ENCODE measurements at regions not wholly inside any gene's neighbourhood (a gene's known extent, or its start where the extent isn't known, plus 50 kb on each side); places are given as distances from the start of the nearest gene placed in this dataset.

GRCh38 chr1:223029985-223030769, 112.9 kb downstream of the TLR5 start:
- H3K9ac ChIP-seq = no peak overlapping the region

GRCh38 chr1:223030871-223031400, 112.1 kb downstream of the TLR5 start:
- WGBS, 2 experiments (ENCODE audit: low coverage in 1 of 2, low lambda C conversion rate in 2 of 2, missing lambda C conversion rate in 2 of 2) = 78 to 80% methylated on average over 8 of the region's 8 CpGs
- Histone ChIP-seq H3K9me2 (ENCODE audit: insufficient read depth) (no peaks in the 10 kb centered on the region), H3K27ac (no peak overlapping the region), H3K9ac (no peak overlapping the region), H3K27me3 (replicated peaks; ENCODE audit: insufficient read depth) (no peaks in the 10 kb centered on the region; the same call in 1 of the 2 replicates), H3K4me1 (ENCODE audit: insufficient read depth) (0 out of 2 replicates have a peak, but pooled peaks cover 3% of the 10 kb centered on the region), H3K79me2 (ENCODE audit: insufficient read depth) (no peaks in the 10 kb centered on the region), H3K4me3 (no peak overlapping the region), H3K9me3 (ENCODE audit: low read depth) (no peaks in the 10 kb centered on the region), H2AFZ (no peak overlapping the region), H3K36me3 (ENCODE audit: low read depth) (no peaks in the 10 kb centered on the region), H3K4me2 (ENCODE audit: unreplicated experiment) (no peak overlapping the region), H4K20me1 (ENCODE audit: insufficient read depth) (no peaks in the 10 kb centered on the region), H3F3A (ENCODE audit: insufficient read depth) (peaks cover 16% of the 10 kb centered on the region)
- in situ Hi-C loops (cut with MboI) = no loop called here
- no peak for TF ChIP-seq EZH2phosphoT487 (IDR thresholded peaks at IDR 0.05; ENCODE audit: insufficient read depth, low read depth)
- TF ChIP-seq EZH2 (IDR thresholded peaks at IDR 0.05; ENCODE audit: insufficient read depth, poor library complexity, severe bottlenecking) = no peak
- no peak for DNase-seq

More at GRCh38 chr1:223029985-223030769, 112.9 kb downstream of the TLR5 start:
- no peaks in the 10 kb centered on the region for H3K9me2 ChIP-seq (ENCODE audit: insufficient read depth)
- no peak for DNase-seq
- H3K4me2 ChIP-seq (ENCODE audit: unreplicated experiment) = no peak overlapping the region
- peaks cover 7% of the 10 kb centered on the region; the same call in 1 of the 2 replicates for H3K4me1 ChIP-seq (ENCODE audit: insufficient read depth)
- no peaks in the 10 kb centered on the region for H3K9me3 ChIP-seq (ENCODE audit: low read depth)
- 87% methylated on average over 6 of the region's 6 CpGs for WGBS, 2 experiments (ENCODE audit: low coverage in 1 of 2, low lambda C conversion rate in 2 of 2, missing lambda C conversion rate in 2 of 2)
- H3F3A ChIP-seq (ENCODE audit: insufficient read depth) = peaks cover 16% of the 10 kb centered on the region
- H3K27ac ChIP-seq = no peak overlapping the region
- no peaks in the 10 kb centered on the region for H3K36me3 ChIP-seq (ENCODE audit: low read depth)
- TF ChIP-seq EZH2phosphoT487 (IDR thresholded peaks at IDR 0.05; ENCODE audit: insufficient read depth, low read depth) (no peak), EZH2 (IDR thresholded peaks at IDR 0.05; ENCODE audit: insufficient read depth, poor library complexity, severe bottlenecking) (no peak)
- no peak overlapping the region for H3K4me3 ChIP-seq
- H2AFZ ChIP-seq = no peak overlapping the region
- no peaks in the 10 kb centered on the region; the same call in 1 of the 2 replicates for H3K27me3 ChIP-seq (replicated peaks; ENCODE audit: insufficient read depth)
- H4K20me1 ChIP-seq (ENCODE audit: insufficient read depth) = no peaks in the 10 kb centered on the region
- no peaks in the 10 kb centered on the region for H3K79me2 ChIP-seq (ENCODE audit: insufficient read depth)
- in situ Hi-C loops (cut with MboI) = no loop called here

- Histone ChIP-seq H3K27ac (peak overlapping the region; percentile 18), H3K27me3 (replicated peaks; ENCODE audit: insufficient read depth) (no peaks in the 10 kb centered on the region; the same call in 1 of the 2 replicates), H3F3A (ENCODE audit: insufficient read depth) (peaks cover 16% of the 10 kb centered on the region), H2AFZ (peak overlapping the region; percentile 24; the same call in 1 of the 2 replicates), H3K9ac (no peak overlapping the region), H3K36me3 (ENCODE audit: low read depth) (no peaks in the 10 kb centered on the region), H4K20me1 (ENCODE audit: insufficient read depth) (no peaks in the 10 kb centered on the region), H3K79me2 (ENCODE audit: insufficient read depth) (no peaks in the 10 kb centered on the region), H3K9me2 (ENCODE audit: insufficient read depth) (no peaks in the 10 kb centered on the region), H3K4me2 (ENCODE audit: unreplicated experiment) (peak overlapping the region; percentile 39), H3K4me3 (no peak overlapping the region), H3K9me3 (ENCODE audit: low read depth) (no peaks in the 10 kb centered on the region), H3K4me1 (ENCODE audit: insufficient read depth) (0 out of 2 replicates have a peak, but pooled peaks cover 3% of the 10 kb centered on the region)
- in situ Hi-C loops (cut with MboI) = no loop called here
- 23 to 27% methylated on average over 11 of the region's 11 CpGs for WGBS, 2 experiments (ENCODE audit: low coverage in 1 of 2, low lambda C conversion rate in 2 of 2, missing lambda C conversion rate in 2 of 2)
- TF ChIP-seq EZH2 (IDR thresholded peaks at IDR 0.05; ENCODE audit: insufficient read depth, poor library complexity, severe bottlenecking) = no peak
- no peak for TF ChIP-seq EZH2phosphoT487 (IDR thresholded peaks at IDR 0.05; ENCODE audit: insufficient read depth, low read depth)
- peak; percentile 96 for DNase-seq
Observed at GRCh38 chr1:223031733-223032601, 111.1 kb downstream of the TLR5 start.

GRCh38 chr1:223033658-223034057, 109.4 kb downstream of the TLR5 start:
- Histone ChIP-seq H3K9ac (no peak overlapping the region), H3K4me2 (ENCODE audit: unreplicated experiment) (no peak overlapping the region), H3K36me3 (ENCODE audit: low read depth) (no peaks in the 10 kb centered on the region), H3K4me3 (no peak overlapping the region), H3K9me3 (ENCODE audit: low read depth) (no peaks in the 10 kb centered on the region), H3K27me3 (replicated peaks; ENCODE audit: insufficient read depth) (no peaks in the 10 kb centered on the region; the same call in 1 of the 2 replicates), H3F3A (ENCODE audit: insufficient read depth) (peaks cover 16% of the 10 kb centered on the region), H3K9me2 (ENCODE audit: insufficient read depth) (no peaks in the 10 kb centered on the region), H3K79me2 (ENCODE audit: insufficient read depth) (no peaks in the 10 kb centered on the region), H4K20me1 (ENCODE audit: insufficient read depth) (no peaks in the 10 kb centered on the region), H2AFZ (no peak overlapping the region), H3K4me1 (ENCODE audit: insufficient read depth) (0 out of 2 replicates have a peak, but pooled peaks cover 3% of the 10 kb centered on the region), H3K27ac (no peak overlapping the region)
- 87 to 92% methylated on average over 3 of the region's 3 CpGs for WGBS, 2 experiments (ENCODE audit: low coverage in 1 of 2, low lambda C conversion rate in 2 of 2, missing lambda C conversion rate in 2 of 2)
- DNase-seq = no peak
- no peak for TF ChIP-seq EZH2phosphoT487 (IDR thresholded peaks at IDR 0.05; ENCODE audit: insufficient read depth, low read depth)
- no peak for TF ChIP-seq EZH2 (IDR thresholded peaks at IDR 0.05; ENCODE audit: insufficient read depth, poor library complexity, severe bottlenecking)
- in situ Hi-C loops (cut with MboI) = no loop called here
